Vagina (tissue), 2 donors: ENCODE measurements at regions not wholly inside any gene's neighbourhood (a gene's known extent, or its start where the extent isn't known, plus 50 kb on each side); places are given as distances from the start of the nearest gene placed in this dataset.

ENCODE experiments used
- DNase-seq, 2 donors: peaks; one replicate each; pipeline ENCODE4 v3.0.0-alpha.2; 2017; ENCODE audit errors: extremely low spot score in 2 of 2
- H3K27ac ChIP-seq: fragments of 200-600 bp; sonication (generic); one replicate; pipeline ENCODE4 v1.5.1; 2019
- H3K27me3 ChIP-seq: fragments of 200-600 bp; sonication (generic); one replicate; pipeline ENCODE4 v1.5.1; 2019
- H3K36me3 ChIP-seq, 2 donors: fragments of 200-600 bp; sonication (generic); one replicate each; pipeline ENCODE4 v1.5.1; 2017 to 2019
- H3K4me1 ChIP-seq: fragments of 200-600 bp; sonication (generic); one replicate; pipeline ENCODE4 v1.5.1; 2019
- H3K4me3 ChIP-seq, 2 donors: fragments of 200-600 bp; sonication (generic); 1 replicate in 1 of 2; 2 replicates in 1 of 2; pipeline ENCODE4 v1.5.1; 2016 to 2019
- H3K9me3 ChIP-seq: fragments of 200-600 bp; sonication (generic); one replicate; pipeline ENCODE4 v1.5.1; 2019
- POLR2A ChIP-seq, 2 donors: fragments of 450-650 bp; IDR thresholded peaks; one replicate each; pipeline ENCODE4 v1.6.1; 2017; ENCODE audit warnings: antibody characterized with exemption in 2 of 2, mild to moderate bottlenecking in 2 of 2, moderate library complexity in 2 of 2
- POLR2AphosphoS5 ChIP-seq, 2 donors: sonication (generic); formaldehyde crosslinking; IDR thresholded peaks; one replicate each; pipeline ENCODE4 v1.9.0; 2017; ENCODE audit warnings: antibody characterized with exemption in 2 of 2, mild to moderate bottlenecking in 2 of 2, low read depth in 1 of 2; ENCODE audit not compliant: insufficient read depth in 1 of 2
- intact Hi-C: fragments of 100-400 bp; cut with DNase I; formaldehyde crosslinking; loops from one replicate; pipeline ENCODE4 v1.15.1; 2023
- TF ChIP-seq, protein P1 (sequence below), 3 experiments: fragments of 450-650 bp in 2 of 3; fragments of 200-600 bp in 1 of 3; sonication (generic) in 1 of 3; IDR thresholded peaks; one replicate each; pipeline ENCODE4 v1.5.1; 2017 to 2019; ENCODE audit warnings: antibody characterized with exemption in 3 of 3, mild to moderate bottlenecking in 2 of 3, moderate library complexity in 2 of 3

DNA sequence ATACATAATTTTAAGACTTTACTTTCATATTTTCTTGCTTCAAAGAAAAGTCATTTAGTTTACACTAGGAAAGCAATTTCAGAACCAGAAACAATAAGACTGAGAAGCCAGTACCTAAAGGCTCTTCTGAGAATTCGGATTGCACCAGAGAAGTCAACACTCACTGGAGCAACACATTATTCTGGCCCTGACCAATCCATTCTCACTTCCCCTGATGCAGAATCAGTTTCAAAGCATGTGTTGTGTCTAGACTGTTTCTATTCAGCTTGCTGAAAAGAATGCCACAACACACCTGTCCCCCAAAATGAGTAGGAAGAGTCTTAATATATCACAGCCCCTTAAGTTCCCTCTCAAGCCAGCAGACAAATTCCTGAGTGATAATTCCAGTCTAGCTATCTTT lies 1074.3 kb upstream of the TENM4 start:
- TF ChIP-seq, protein P1, sequence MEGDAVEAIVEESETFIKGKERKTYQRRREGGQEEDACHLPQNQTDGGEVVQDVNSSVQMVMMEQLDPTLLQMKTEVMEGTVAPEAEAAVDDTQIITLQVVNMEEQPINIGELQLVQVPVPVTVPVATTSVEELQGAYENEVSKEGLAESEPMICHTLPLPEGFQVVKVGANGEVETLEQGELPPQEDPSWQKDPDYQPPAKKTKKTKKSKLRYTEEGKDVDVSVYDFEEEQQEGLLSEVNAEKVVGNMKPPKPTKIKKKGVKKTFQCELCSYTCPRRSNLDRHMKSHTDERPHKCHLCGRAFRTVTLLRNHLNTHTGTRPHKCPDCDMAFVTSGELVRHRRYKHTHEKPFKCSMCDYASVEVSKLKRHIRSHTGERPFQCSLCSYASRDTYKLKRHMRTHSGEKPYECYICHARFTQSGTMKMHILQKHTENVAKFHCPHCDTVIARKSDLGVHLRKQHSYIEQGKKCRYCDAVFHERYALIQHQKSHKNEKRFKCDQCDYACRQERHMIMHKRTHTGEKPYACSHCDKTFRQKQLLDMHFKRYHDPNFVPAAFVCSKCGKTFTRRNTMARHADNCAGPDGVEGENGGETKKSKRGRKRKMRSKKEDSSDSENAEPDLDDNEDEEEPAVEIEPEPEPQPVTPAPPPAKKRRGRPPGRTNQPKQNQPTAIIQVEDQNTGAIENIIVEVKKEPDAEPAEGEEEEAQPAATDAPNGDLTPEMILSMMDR (IDR thresholded peaks at IDR 0.05), result no peak
- TF ChIP-seq POLR2AphosphoS5 (IDR thresholded peaks at IDR 0.05; ENCODE audit: insufficient read depth in 1 of 2, low read depth in 1 of 2) (no peak), POLR2A (IDR thresholded peaks at IDR 0.05) (no peak)
- H3K36me3 ChIP-seq, result no peaks in the 10 kb centered on the region
- no peaks in the 10 kb centered on the region for H3K4me1 ChIP-seq
- no peak for DNase-seq
- intact Hi-C loops, result no loop called here
- H3K27ac ChIP-seq, result no peak overlapping the region
- no peak overlapping the region for H3K4me3 ChIP-seq
- no peaks in the 10 kb centered on the region for H3K27me3 ChIP-seq
- peaks cover 4% of the 10 kb centered on the region for H3K9me3 ChIP-seq

DNA sequence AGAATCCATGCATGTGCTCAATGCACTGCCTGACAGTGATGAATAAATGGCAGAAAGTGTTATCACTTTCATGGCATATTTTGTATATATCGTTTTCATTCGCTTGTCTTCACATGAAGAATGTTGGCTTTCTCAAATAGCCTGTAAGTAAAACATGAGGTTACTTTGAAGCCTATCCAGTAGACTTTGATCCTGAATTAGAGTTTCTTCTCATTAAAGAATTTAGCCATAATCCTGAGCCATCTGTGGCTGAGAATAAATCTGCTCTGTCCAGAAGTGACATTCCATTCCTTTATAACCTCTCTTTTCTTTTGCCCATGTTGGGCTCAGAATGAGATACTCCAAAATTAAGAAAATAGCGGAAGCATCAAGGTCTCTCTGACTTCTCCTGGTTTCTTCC lies 1071.7 kb upstream of the TENM4 start:
- H3K36me3 ChIP-seq, result no peaks in the 10 kb centered on the region
- no peaks in the 10 kb centered on the region for H3K27me3 ChIP-seq
- intact Hi-C loops, result no loop called here
- H3K4me1 ChIP-seq, result no peaks in the 10 kb centered on the region
- no peak for DNase-seq
- H3K9me3 ChIP-seq, result no peaks in the 10 kb centered on the region
- TF ChIP-seq POLR2A (IDR thresholded peaks at IDR 0.05) (no peak), POLR2AphosphoS5 (IDR thresholded peaks at IDR 0.05; ENCODE audit: insufficient read depth in 1 of 2, low read depth in 1 of 2) (no peak)
- TF ChIP-seq, protein P1 (IDR thresholded peaks at IDR 0.05), result no peak
- H3K27ac ChIP-seq, result no peak overlapping the region
- no peak overlapping the region for H3K4me3 ChIP-seq

DNA sequence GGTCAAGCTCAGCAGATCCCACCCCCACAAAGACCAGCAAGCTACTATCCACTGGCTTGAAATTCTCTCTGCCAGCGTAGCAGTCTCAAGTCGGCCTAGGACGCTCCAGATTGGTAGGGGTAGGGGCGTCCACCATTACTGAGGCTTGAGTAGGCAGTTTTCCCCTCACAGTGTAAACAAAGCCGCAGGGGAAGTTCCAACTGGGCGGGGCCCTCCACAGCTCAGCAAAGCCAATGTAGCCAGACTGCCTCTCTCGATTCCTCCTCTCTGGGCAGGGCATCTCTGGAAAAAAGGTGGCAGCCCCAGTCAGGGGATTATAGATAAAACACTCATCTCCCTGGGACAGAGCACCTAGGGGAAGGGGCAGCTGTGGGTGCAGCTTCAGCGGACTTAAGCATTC lies 1064.9 kb upstream of the TENM4 start:
- TF ChIP-seq, protein P1 (IDR thresholded peaks at IDR 0.05), result no peak
- TF ChIP-seq POLR2AphosphoS5 (IDR thresholded peaks at IDR 0.05; ENCODE audit: insufficient read depth in 1 of 2, low read depth in 1 of 2) (no peak), POLR2A (IDR thresholded peaks at IDR 0.05) (no peak)
- intact Hi-C loops, result no loop called here
- H3K9me3 ChIP-seq, result no peaks in the 10 kb centered on the region
- no peaks in the 10 kb centered on the region for H3K4me1 ChIP-seq
- H3K4me3 ChIP-seq, result no peak overlapping the region
- H3K27ac ChIP-seq, result no peak overlapping the region
- no peaks in the 10 kb centered on the region for H3K27me3 ChIP-seq
- no peaks in the 10 kb centered on the region for H3K36me3 ChIP-seq
- no peak for DNase-seq

DNA sequence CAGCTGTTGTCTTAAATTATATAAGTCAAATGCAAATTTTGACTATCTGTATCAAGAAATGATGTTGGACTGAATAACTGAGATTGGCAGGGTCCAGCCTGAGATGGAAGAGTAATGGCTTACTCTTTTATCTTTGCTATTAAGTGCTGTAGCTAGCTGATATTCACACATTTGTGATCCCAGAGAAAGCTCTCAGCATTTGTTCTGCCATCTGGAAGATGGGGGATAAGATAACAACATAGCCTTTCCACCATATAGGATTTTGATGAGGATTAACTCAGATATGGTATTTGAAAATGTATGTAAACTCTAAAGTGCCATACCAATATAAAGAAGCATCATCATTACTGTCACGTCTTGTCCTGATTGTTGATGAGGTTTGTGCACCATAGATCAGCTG lies 1063.2 kb upstream of the TENM4 start:
- Histone ChIP-seq H3K4me3 (no peak overlapping the region), H3K36me3 (no peaks in the 10 kb centered on the region), H3K27ac (no peak overlapping the region), H3K4me1 (no peaks in the 10 kb centered on the region), H3K27me3 (no peaks in the 10 kb centered on the region), H3K9me3 (no peaks in the 10 kb centered on the region)
- intact Hi-C loops, result no loop called here
- no peak for DNase-seq
- TF ChIP-seq POLR2AphosphoS5 (IDR thresholded peaks at IDR 0.05; ENCODE audit: insufficient read depth in 1 of 2, low read depth in 1 of 2) (no peak), POLR2A (IDR thresholded peaks at IDR 0.05) (no peak)
- TF ChIP-seq, protein P1 (IDR thresholded peaks at IDR 0.05), result no peak

DNA sequence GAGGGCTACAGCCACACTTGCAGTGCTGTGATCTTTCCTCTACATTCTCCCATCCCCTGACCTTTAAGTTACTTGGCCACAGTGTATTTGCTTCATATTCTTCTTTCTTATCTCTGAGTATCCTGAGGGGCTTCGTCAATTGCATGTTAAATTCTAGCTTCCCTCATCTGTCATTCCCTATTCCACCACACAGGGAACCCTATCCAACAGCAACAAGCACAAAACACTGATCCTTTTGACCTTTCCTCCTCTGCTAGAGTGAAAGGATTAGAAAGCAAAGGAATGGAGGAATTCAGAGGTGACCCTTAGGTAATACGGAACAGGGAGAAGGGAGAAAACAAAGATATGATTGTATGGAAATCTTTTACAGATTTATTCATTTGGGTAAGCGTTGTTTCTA lies 1061.7 kb upstream of the TENM4 start:
- H3K27ac ChIP-seq, result no peak overlapping the region
- TF ChIP-seq POLR2AphosphoS5 (IDR thresholded peaks at IDR 0.05; ENCODE audit: insufficient read depth in 1 of 2, low read depth in 1 of 2) (no peak), POLR2A (IDR thresholded peaks at IDR 0.05) (no peak)
- TF ChIP-seq, protein P1 (IDR thresholded peaks at IDR 0.05), result no peak
- H3K27me3 ChIP-seq, result no peaks in the 10 kb centered on the region
- no peaks in the 10 kb centered on the region for H3K9me3 ChIP-seq
- H3K4me3 ChIP-seq, result no peak overlapping the region
- no peaks in the 10 kb centered on the region for H3K36me3 ChIP-seq
- intact Hi-C loops, result no loop called here
- no peak for DNase-seq
- H3K4me1 ChIP-seq, result no peaks in the 10 kb centered on the region
